HEK293 (cell line): ENCODE measurements at regions not wholly inside any gene's neighbourhood (a gene's known extent, or its start where the extent isn't known, plus 50 kb on each side); places are given as distances from the start of the nearest gene placed in this dataset.

Source experiments
- ZNF169 ChIP-seq: fragments of 450-650 bp; formaldehyde crosslinking; IDR thresholded peaks from 2 replicates; pipeline ENCODE4 v1.5.1; 2016; ENCODE audit warnings: missing biosample characterization, missing genetic modification characterization
- ZNF549 ChIP-seq: fragments of 450-650 bp; IDR thresholded peaks from 2 replicates; pipeline ENCODE4 v1.5.1; 2018; ENCODE audit warnings: missing biosample characterization, missing genetic modification characterization, mild to moderate bottlenecking, inconsistent platforms, moderate library complexity
- ZNF600 ChIP-seq: fragments of 450-650 bp; formaldehyde crosslinking; IDR thresholded peaks from 2 replicates; pipeline ENCODE4 v1.5.1; 2016; ENCODE audit warnings: missing biosample characterization, missing genetic modification characterization
- ZNF843 ChIP-seq: fragments of 450-650 bp; formaldehyde crosslinking; IDR thresholded peaks from 2 replicates; pipeline ENCODE4 v1.5.1; 2016; ENCODE audit warnings: missing biosample characterization, missing genetic modification characterization
- TF ChIP-seq, protein P1 (sequence below): fragments of 450-650 bp; formaldehyde crosslinking; IDR thresholded peaks from 2 replicates; pipeline ENCODE4 v1.5.1; 2016; ENCODE audit warnings: missing biosample characterization, missing genetic modification characterization
- TF ChIP-seq, protein P2 (sequence below): fragments of 450-650 bp; formaldehyde crosslinking; optimal IDR thresholded peaks from 2 replicates; pipeline ENCODE3; 2016; ENCODE audit warnings: missing biosample characterization, mild to moderate bottlenecking, missing genetic modification characterization

DNA sequence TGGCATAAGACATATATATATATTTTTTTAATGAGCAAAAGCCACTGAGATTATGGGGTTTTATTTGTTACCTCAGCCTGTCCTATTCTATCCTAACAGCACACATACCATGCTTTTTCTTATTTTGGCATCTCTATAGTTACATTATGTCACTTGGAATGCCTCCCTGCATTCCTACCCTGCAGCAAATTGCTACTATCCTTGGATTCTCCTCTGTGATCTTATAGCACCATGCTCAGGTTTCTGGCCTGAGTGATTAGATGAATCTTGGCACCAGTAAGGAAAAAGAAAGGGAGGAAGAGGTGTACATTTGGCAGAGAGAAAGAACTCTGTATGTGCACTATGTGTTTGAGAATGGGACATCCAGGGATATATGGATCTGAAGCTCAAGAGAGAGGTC lies 86.3 kb upstream of the PELI1 start:
- TF ChIP-seq, protein P1, sequence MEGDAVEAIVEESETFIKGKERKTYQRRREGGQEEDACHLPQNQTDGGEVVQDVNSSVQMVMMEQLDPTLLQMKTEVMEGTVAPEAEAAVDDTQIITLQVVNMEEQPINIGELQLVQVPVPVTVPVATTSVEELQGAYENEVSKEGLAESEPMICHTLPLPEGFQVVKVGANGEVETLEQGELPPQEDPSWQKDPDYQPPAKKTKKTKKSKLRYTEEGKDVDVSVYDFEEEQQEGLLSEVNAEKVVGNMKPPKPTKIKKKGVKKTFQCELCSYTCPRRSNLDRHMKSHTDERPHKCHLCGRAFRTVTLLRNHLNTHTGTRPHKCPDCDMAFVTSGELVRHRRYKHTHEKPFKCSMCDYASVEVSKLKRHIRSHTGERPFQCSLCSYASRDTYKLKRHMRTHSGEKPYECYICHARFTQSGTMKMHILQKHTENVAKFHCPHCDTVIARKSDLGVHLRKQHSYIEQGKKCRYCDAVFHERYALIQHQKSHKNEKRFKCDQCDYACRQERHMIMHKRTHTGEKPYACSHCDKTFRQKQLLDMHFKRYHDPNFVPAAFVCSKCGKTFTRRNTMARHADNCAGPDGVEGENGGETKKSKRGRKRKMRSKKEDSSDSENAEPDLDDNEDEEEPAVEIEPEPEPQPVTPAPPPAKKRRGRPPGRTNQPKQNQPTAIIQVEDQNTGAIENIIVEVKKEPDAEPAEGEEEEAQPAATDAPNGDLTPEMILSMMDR (tag by site-specific recombination) = no peak
- TF ChIP-seq, protein P2, sequence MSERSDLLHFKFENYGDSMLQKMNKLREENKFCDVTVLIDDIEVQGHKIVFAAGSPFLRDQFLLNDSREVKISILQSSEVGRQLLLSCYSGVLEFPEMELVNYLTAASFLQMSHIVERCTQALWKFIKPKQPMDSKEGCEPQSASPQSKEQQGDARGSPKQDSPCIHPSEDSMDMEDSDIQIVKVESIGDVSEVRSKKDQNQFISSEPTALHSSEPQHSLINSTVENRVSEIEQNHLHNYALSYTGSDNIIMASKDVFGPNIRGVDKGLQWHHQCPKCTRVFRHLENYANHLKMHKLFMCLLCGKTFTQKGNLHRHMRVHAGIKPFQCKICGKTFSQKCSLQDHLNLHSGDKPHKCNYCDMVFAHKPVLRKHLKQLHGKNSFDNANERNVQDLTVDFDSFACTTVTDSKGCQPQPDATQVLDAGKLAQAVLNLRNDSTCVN (tag by site-specific recombination) = no peak
- TF ChIP-seq ZNF843 (tag by site-specific recombination) (no peak), ZNF600 (no peak), ZNF549 (tag by site-specific recombination) (no peak), ZNF169 (tag by site-specific recombination) (no peak)
